ENCODE measurements at regions not wholly inside any gene's neighbourhood (a gene's known extent, or its start where the extent isn't known, plus 50 kb on each side); places are given as distances from the start of the nearest gene placed in this dataset.

GRCh38 chr19:31742249-31742648, 393.0 kb upstream of the TSHZ3 start:
- Mint-ChIP-seq H3K27me3 (peaks cover 5% of the 10 kb centered on the region), H3K36me3 (ENCODE audit: low read depth) (no peaks in the 10 kb centered on the region), H3K4me3 (no peak overlapping the region), H3K9me3 (no peaks in the 10 kb centered on the region), H3K27ac (no peak overlapping the region), H3K4me1 (ENCODE audit: low read depth) (no peaks in the 10 kb centered on the region)
- intact Hi-C loops (cut with micrococcal nuclease), result no loop called here
- no peak for ATAC-seq
- TF ChIP-seq, protein P1, sequence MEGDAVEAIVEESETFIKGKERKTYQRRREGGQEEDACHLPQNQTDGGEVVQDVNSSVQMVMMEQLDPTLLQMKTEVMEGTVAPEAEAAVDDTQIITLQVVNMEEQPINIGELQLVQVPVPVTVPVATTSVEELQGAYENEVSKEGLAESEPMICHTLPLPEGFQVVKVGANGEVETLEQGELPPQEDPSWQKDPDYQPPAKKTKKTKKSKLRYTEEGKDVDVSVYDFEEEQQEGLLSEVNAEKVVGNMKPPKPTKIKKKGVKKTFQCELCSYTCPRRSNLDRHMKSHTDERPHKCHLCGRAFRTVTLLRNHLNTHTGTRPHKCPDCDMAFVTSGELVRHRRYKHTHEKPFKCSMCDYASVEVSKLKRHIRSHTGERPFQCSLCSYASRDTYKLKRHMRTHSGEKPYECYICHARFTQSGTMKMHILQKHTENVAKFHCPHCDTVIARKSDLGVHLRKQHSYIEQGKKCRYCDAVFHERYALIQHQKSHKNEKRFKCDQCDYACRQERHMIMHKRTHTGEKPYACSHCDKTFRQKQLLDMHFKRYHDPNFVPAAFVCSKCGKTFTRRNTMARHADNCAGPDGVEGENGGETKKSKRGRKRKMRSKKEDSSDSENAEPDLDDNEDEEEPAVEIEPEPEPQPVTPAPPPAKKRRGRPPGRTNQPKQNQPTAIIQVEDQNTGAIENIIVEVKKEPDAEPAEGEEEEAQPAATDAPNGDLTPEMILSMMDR (IDR thresholded peaks at IDR 0.05), result no peak
- DNase-seq, result no peak
- POLR2A ChIA-PET, result no interaction called here
- CTCF ChIA-PET, result no interaction called here

- Mint-ChIP-seq H3K27ac (no peak overlapping the region), H3K4me1 (ENCODE audit: low read depth) (no peaks in the 10 kb centered on the region)
- intact Hi-C loops (cut with micrococcal nuclease), result no loop called here
These were observed 396.5 kb upstream of the TSHZ3 start for GRCh38 chr19:31745731-31746130.

DNA sequence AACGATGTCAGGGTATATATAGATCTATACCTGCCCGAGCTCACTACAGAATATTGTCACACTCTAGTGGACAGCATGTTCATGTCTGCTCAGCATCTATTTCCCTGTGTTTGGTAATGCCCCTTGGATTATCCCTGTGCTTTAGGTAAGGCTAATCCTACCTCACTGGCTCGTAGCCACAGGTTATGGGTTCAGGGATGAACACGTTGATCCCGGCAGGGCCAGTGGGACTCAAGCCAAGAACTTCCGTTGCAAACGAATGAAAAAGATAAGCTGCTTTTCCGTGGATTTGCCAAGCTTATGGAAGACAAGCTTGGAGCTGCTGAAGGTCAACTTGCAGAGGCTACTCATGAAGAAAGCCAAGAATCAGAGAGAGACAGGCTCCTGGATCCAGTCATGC, 400.0 kb upstream of the TSHZ3 start:
- no peaks in the 10 kb centered on the region for H3K36me3 Mint-ChIP-seq (ENCODE audit: low read depth)
- no peaks in the 10 kb centered on the region for H3K9me3 Mint-ChIP-seq
- ChIA-PET POLR2A (no interaction called here), CTCF (no interaction called here)
- H3K27me3 Mint-ChIP-seq, result no peaks in the 10 kb centered on the region
- ATAC-seq (no peak), DNase-seq (no peak)
- intact Hi-C loops (cut with micrococcal nuclease), result no loop called here
- no peak overlapping the region for H3K4me3 Mint-ChIP-seq
- no peak overlapping the region for H3K27ac Mint-ChIP-seq
- TF ChIP-seq, protein P1 (IDR thresholded peaks at IDR 0.05), result no peak
- H3K4me1 Mint-ChIP-seq (ENCODE audit: low read depth), result no peaks in the 10 kb centered on the region

More at GRCh38 chr19:31745731-31746130, 396.5 kb upstream of the TSHZ3 start:
- Mint-ChIP-seq H3K9me3 (no peaks in the 10 kb centered on the region), H3K4me3 (no peak overlapping the region), H3K36me3 (ENCODE audit: low read depth) (no peaks in the 10 kb centered on the region), H3K27me3 (no peaks in the 10 kb centered on the region)
- POLR2A ChIA-PET, result no interaction called here
- ATAC-seq, result no peak
- TF ChIP-seq, protein P1 (IDR thresholded peaks at IDR 0.05), result no peak
- CTCF ChIA-PET, result no interaction called here
- no peak for DNase-seq

DNA sequence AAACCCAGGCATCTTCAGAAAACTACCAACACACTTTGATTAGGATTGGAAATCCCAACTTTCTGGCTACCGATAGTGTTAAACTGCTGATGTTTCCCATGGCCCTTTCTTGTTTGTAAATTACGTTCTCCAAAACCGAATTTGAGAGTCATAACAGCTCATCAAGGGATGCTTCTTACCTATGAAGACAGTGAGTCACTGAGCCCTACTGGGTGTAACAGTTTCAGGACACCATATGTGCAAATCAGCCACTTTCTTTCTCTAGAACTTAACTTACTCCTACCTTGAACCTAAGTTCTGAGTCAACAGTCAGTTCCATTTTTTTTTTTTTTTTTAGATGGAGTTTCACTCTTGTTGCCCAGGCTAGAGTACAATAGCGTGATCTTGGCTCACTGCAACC, 410.1 kb upstream of the TSHZ3 start:
- CTCF ChIA-PET, result no interaction called here

DNA sequence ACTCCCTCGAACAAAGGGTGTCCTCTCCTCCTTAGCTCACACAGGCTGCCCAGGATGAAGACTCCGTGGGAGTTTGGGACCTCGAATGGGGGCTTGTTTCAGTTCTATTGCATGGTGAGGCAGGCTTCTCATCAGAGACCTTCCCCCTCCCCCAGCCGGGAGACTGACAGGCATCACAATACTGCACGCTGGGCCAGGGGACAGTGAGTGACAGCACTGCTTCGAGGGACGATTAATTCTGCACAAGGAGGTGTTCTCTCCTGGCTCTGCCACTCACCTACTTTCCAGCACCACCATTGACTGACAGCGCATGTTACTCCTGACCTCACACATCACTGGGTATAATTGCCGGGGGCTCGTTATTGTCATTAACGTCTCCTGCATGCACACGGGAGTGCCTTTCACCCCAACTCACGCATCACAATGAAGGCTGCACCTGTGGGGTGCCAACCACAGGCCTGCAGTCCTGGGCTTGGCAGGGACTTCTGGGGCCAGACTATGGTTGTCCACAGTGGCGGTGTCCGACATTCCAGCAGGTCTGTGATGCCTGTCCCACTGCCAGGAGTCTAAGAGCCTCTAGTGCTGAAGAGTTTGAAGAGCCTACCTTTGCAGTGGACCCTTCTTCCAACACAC, 412.2 kb upstream of the TSHZ3 start:
- ChIA-PET POLR2A (no interaction called here), CTCF (no interaction called here)
- ATAC-seq (no peak), DNase-seq (no peak)
- no peak overlapping the region for H3K27ac Mint-ChIP-seq
- peaks cover 2% of the 10 kb centered on the region for H3K27me3 Mint-ChIP-seq
- intact Hi-C loops (cut with micrococcal nuclease), result no loop called here
- no peaks in the 10 kb centered on the region for H3K4me1 Mint-ChIP-seq (ENCODE audit: low read depth)
- TF ChIP-seq, protein P1 (IDR thresholded peaks at IDR 0.05), result no peak
- no peaks in the 10 kb centered on the region for H3K36me3 Mint-ChIP-seq (ENCODE audit: low read depth)
- no peaks in the 10 kb centered on the region for H3K9me3 Mint-ChIP-seq
- no peak overlapping the region for H3K4me3 Mint-ChIP-seq

More for the DNA sequence above, 410.1 kb upstream of the TSHZ3 start:
- H3K27me3 Mint-ChIP-seq, result peaks cover 2% of the 10 kb centered on the region
- no peak for DNase-seq
- intact Hi-C loops (cut with micrococcal nuclease), result no loop called here
- POLR2A ChIA-PET, result no interaction called here
- peaks cover 1% of the 10 kb centered on the region for H3K9me3 Mint-ChIP-seq
- no peaks in the 10 kb centered on the region for H3K36me3 Mint-ChIP-seq (ENCODE audit: low read depth)
- ATAC-seq, result no peak
- no peak overlapping the region for H3K27ac Mint-ChIP-seq
- no peaks in the 10 kb centered on the region for H3K4me1 Mint-ChIP-seq (ENCODE audit: low read depth)
- TF ChIP-seq, protein P1 (IDR thresholded peaks at IDR 0.05), result no peak
- no peak overlapping the region for H3K4me3 Mint-ChIP-seq
